Transverse colon (tissue), 3 donors: ENCODE measurements at regions not wholly inside any gene's neighbourhood (a gene's known extent, or its start where the extent isn't known, plus 50 kb on each side); places are given as distances from the start of the nearest gene placed in this dataset.

Experiments
- POLR2A ChIP-seq: fragments of 450-650 bp; IDR thresholded peaks from one replicate; pipeline ENCODE4 v1.6.1; 2016; ENCODE audit warnings: antibody characterized with exemption, mild to moderate bottlenecking, moderate library complexity
- TF ChIP-seq, protein P1 (sequence below), 5 experiments: fragments of 200-600 bp in 3 of 5; fragments of 450-650 bp in 2 of 5; sonication (generic) in 3 of 5; IDR thresholded peaks; 1 replicate in 2 of 5; 2 replicates in 3 of 5; pipeline ENCODE4 v1.5.1; 2016 to 2017; ENCODE audit warnings: antibody characterized with exemption in 5 of 5, inconsistent platforms in 3 of 5, mild to moderate bottlenecking in 2 of 5, moderate library complexity in 1 of 5

DNA sequence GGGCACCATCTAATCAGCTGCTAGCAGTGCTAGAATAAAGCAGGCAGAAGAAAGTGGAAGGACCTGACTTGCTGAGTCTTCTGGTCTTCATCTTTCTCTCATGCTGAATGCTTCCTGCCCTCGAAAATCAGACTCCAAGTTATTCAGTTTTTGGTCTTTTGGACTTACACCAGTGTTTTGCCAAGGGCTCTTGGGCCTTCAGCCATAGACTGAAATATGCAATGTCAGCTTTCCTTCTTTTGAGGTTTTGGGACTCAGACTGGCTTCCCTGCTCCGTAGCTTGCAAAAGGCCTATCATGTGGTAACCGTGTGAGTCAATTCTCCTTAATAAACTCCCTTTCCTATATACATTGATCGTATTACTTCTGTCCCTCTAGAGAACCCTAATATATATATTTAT lies 159.3 kb downstream of the SLCO1B3 start:
- TF ChIP-seq, protein P1, sequence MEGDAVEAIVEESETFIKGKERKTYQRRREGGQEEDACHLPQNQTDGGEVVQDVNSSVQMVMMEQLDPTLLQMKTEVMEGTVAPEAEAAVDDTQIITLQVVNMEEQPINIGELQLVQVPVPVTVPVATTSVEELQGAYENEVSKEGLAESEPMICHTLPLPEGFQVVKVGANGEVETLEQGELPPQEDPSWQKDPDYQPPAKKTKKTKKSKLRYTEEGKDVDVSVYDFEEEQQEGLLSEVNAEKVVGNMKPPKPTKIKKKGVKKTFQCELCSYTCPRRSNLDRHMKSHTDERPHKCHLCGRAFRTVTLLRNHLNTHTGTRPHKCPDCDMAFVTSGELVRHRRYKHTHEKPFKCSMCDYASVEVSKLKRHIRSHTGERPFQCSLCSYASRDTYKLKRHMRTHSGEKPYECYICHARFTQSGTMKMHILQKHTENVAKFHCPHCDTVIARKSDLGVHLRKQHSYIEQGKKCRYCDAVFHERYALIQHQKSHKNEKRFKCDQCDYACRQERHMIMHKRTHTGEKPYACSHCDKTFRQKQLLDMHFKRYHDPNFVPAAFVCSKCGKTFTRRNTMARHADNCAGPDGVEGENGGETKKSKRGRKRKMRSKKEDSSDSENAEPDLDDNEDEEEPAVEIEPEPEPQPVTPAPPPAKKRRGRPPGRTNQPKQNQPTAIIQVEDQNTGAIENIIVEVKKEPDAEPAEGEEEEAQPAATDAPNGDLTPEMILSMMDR (IDR thresholded peaks at IDR 0.05): no peak
- no peak for TF ChIP-seq POLR2A
